ENCODE measurements at regions not wholly inside any gene's neighbourhood (a gene's known extent, or its start where the extent isn't known, plus 50 kb on each side); places are given as distances from the start of the nearest gene placed in this dataset.

- TF ChIP-seq REST (IDR thresholded peaks at IDR 0.05; ENCODE audit: insufficient read depth in 1 of 2, low read depth in 2 of 2, low read length in 2 of 2) (no peak), SIN3A (IDR thresholded peaks at IDR 0.05; ENCODE audit: borderline replicate concordance, insufficient read depth, low read length) (no peak), TAF1 (IDR thresholded peaks at IDR 0.05; ENCODE audit: borderline replicate concordance, insufficient read depth, low read length) (no peak), FOXP2 (optimal IDR thresholded peaks at IDR 0.05; ENCODE audit: borderline replicate concordance, extremely low read depth, extremely low read length, insufficient read depth) (no peak), POLR2AphosphoS5 (IDR thresholded peaks at IDR 0.05; ENCODE audit: low read depth, low read length) (no peak)
Measured at GRCh38 chr7:84783141-84783778, 403.6 kb downstream of the SEMA3D start.

DNA sequence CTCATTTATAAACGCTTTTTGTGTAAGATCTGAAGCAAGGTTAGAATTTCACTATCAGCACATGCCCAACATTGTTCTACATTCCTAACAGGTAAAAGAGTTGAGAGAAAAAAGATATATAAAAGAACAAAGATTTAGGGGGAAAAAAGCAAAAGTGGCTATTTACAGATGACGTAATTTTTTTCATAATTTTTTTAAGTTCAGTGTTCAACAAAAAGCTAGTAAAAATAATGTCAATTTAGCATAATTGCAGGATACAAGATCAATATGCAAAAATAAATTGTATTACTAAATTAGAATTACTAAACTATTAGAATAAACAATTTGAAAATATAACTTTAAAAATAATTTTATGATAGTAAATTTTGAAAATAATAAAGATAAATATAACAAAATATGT, 405.0 kb downstream of the SEMA3D start:
- TF ChIP-seq SIN3A (IDR thresholded peaks at IDR 0.05; ENCODE audit: borderline replicate concordance, insufficient read depth, low read length), result no peak
- no peak for TF ChIP-seq TAF1 (IDR thresholded peaks at IDR 0.05; ENCODE audit: borderline replicate concordance, insufficient read depth, low read length)
- no peak for TF ChIP-seq POLR2AphosphoS5 (IDR thresholded peaks at IDR 0.05; ENCODE audit: low read depth, low read length)
- TF ChIP-seq REST (IDR thresholded peaks at IDR 0.05; ENCODE audit: insufficient read depth in 1 of 2, low read depth in 2 of 2, low read length in 2 of 2), result no peak
- TF ChIP-seq FOXP2 (optimal IDR thresholded peaks at IDR 0.05; ENCODE audit: borderline replicate concordance, extremely low read depth, extremely low read length, insufficient read depth), result no peak

DNA sequence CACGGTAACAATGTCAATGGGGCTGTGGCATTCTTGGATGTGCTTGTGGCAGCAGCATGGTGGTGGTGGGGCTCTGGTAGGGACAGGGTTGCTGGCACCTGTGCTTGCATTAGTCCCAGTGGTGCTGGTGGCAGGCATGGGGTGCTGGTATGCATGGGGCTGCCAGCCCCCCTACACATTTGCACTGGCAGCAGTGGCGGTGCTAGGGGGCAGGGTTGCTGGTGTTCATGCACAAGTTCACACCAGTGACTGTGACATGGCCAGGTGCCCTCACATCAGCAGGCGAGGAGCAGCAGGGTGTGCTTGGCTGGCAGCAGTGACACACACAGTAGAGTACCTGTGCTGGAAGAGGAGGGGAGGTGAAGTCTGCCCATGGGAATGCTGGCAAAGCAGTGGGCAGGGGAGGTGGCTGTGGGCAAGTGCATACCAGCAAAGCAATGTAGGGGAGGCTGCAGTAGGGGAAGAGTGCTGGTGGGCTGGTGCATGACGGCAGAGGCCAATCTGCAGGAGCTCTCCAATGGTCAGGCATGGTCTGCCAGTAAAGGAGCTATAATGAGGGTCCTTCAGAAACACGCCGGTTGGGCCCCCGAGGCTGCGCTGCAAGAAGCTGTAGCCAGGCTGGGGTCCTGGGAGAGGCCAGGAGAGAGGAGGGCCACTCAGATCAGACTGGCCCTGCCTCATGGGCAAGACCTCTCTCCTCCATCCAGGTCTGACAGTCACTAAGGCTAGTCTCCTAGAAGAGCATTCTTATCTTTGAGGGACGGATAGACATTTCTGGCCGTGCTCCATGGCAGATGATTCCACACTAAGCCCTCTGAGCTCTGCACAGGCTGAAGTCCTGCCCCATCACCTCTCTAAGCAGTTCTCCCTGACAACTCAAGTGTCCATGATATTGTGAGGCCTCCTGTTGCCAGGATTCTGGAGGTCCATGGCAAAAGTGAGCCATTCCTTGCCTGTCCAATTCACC, 406.4 kb downstream of the SEMA3D start:
- TF ChIP-seq POLR2AphosphoS5 (IDR thresholded peaks at IDR 0.05; ENCODE audit: low read depth, low read length), result no peak
- no peak for TF ChIP-seq FOXP2 (optimal IDR thresholded peaks at IDR 0.05; ENCODE audit: borderline replicate concordance, extremely low read depth, extremely low read length, insufficient read depth)
- TF ChIP-seq REST (IDR thresholded peaks at IDR 0.05; ENCODE audit: insufficient read depth in 1 of 2, low read depth in 2 of 2, low read length in 2 of 2), result no peak
- no peak for TF ChIP-seq TAF1 (IDR thresholded peaks at IDR 0.05; ENCODE audit: borderline replicate concordance, insufficient read depth, low read length)
- no peak for TF ChIP-seq SIN3A (IDR thresholded peaks at IDR 0.05; ENCODE audit: borderline replicate concordance, insufficient read depth, low read length)

DNA sequence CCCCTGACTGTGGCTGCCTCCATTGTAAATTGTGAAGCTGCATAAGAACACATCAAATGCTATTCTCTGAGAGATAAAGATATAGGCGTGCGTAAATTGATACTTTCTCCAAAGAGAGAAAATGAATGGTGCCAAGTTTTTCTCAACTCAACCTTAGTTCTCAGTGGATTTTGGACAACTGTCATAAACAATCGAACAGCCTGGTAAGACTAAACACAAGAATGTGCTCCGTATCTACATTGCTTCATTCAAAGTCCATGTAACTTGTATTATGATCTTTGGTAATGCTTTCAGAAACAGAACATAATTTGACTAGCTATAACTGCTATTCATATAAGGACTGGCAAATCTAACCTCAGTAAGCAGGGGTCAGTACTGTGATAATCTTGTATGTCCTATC, 429.1 kb downstream of the SEMA3D start:
- TF ChIP-seq FOXP2 (optimal IDR thresholded peaks at IDR 0.05; ENCODE audit: borderline replicate concordance, extremely low read depth, extremely low read length, insufficient read depth) (no peak), POLR2AphosphoS5 (IDR thresholded peaks at IDR 0.05; ENCODE audit: low read depth, low read length) (no peak), SIN3A (IDR thresholded peaks at IDR 0.05; ENCODE audit: borderline replicate concordance, insufficient read depth, low read length) (no peak), TAF1 (IDR thresholded peaks at IDR 0.05; ENCODE audit: borderline replicate concordance, insufficient read depth, low read length) (no peak), REST (IDR thresholded peaks at IDR 0.05; ENCODE audit: insufficient read depth in 1 of 2, low read depth in 2 of 2, low read length in 2 of 2) (no peak)

Measured in PFSK-1 (cell line).